NB4 (cell line): ENCODE measurements at regions not wholly inside any gene's neighbourhood (a gene's known extent, or its start where the extent isn't known, plus 50 kb on each side); places are given as distances from the start of the nearest gene placed in this dataset.

Experiments
- POLR2A ChIP-seq: IDR thresholded peaks from 2 replicates; pipeline ENCODE4 v1.6.1; 2011; ENCODE audit warnings: mild to moderate bottlenecking; ENCODE audit not compliant: insufficient read length; ENCODE audit errors: extremely low read depth
- TF ChIP-seq, protein P1 (sequence below): IDR thresholded peaks from one replicate; pipeline ENCODE4 v1.5.1; 2012; ENCODE audit warnings: low read depth, low read length
- TF ChIP-seq, protein P2 (sequence below): IDR thresholded peaks from 2 replicates; pipeline ENCODE4 v1.6.1; 2011; ENCODE audit warnings: low read depth, low read length

DNA sequence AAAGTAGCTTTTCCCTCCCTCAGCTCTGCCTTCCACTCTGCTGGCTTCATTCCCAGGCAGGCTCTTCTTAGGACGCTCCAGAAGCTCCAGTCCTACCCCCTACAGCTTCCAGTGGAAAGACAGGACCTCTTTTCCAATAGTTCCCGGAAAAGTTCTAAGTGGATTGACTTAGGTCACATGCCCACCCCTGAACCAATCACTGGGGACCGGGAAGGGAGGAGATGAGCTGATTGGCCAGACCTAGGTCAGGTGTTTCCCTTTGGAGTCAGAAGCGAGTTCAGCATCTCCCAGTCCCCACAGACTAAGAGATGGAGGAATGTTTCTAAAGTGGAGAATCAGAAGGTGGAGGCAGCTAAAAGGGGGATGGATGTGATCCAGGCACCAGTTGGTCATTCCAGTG is 62.9 kb upstream of the KCNG1 start:
- TF ChIP-seq, protein P1, sequence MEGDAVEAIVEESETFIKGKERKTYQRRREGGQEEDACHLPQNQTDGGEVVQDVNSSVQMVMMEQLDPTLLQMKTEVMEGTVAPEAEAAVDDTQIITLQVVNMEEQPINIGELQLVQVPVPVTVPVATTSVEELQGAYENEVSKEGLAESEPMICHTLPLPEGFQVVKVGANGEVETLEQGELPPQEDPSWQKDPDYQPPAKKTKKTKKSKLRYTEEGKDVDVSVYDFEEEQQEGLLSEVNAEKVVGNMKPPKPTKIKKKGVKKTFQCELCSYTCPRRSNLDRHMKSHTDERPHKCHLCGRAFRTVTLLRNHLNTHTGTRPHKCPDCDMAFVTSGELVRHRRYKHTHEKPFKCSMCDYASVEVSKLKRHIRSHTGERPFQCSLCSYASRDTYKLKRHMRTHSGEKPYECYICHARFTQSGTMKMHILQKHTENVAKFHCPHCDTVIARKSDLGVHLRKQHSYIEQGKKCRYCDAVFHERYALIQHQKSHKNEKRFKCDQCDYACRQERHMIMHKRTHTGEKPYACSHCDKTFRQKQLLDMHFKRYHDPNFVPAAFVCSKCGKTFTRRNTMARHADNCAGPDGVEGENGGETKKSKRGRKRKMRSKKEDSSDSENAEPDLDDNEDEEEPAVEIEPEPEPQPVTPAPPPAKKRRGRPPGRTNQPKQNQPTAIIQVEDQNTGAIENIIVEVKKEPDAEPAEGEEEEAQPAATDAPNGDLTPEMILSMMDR, result no peak
- TF ChIP-seq POLR2A, result no peak
- TF ChIP-seq, protein P2, sequence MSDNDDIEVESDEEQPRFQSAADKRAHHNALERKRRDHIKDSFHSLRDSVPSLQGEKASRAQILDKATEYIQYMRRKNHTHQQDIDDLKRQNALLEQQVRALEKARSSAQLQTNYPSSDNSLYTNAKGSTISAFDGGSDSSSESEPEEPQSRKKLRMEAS, result no peak
